ENCODE measurements at regions not wholly inside any gene's neighbourhood (a gene's known extent, or its start where the extent isn't known, plus 50 kb on each side); places are given as distances from the start of the nearest gene placed in this dataset.

GRCh38 chr12:87152841-87153528 lies 876.2 kb downstream of the C12orf50 start:
- intact Hi-C loops (cut with DNase I, micrococcal nuclease): no loop called here
- ChIA-PET POLR2A (no interaction called here), CTCF (no interaction called here)
- Histone ChIP-seq H3K27me3 (ENCODE audit: control insufficient read depth in 1 of 2, insufficient read depth in 2 of 2, low read length in 2 of 2) (no peaks in the 10 kb centered on the region), H3K27ac (ENCODE audit: low read depth in 1 of 2, low read length in 2 of 2) (no peak overlapping the region), H3K36me3 (ENCODE audit: insufficient read depth, low read length) (no peaks in the 10 kb centered on the region), H3K9me3 (ENCODE audit: control insufficient read depth in 1 of 2, insufficient read depth in 1 of 2, low read length in 2 of 2) (peaks cover 0 to 9% of the 10 kb centered on the region in 2 experiments), H3K4me3 (ENCODE audit: low read length) (no peak overlapping the region), H3K4me1 (ENCODE audit: insufficient read depth, low read length) (no peaks in the 10 kb centered on the region)
- Mint-ChIP-seq H3K27ac (no peak overlapping the region), H3K4me1 (ENCODE audit: low read depth) (no peaks in the 10 kb centered on the region), H3K36me3 (ENCODE audit: low read depth) (no peaks in the 10 kb centered on the region), H3K27me3 (no peaks in the 10 kb centered on the region), H3K4me3 (no peak overlapping the region), H3K9me3 (peaks cover 4% of the 10 kb centered on the region)
- no peak for TF ChIP-seq CTCF (IDR thresholded peaks at IDR 0.05)
- DNase-seq (no peak), ATAC-seq (ENCODE audit: poor library complexity) (no peak)

GRCh38 chr12:87152075-87152474 lies 877.1 kb downstream of the C12orf50 start:
- peaks cover 4% of the 10 kb centered on the region for H3K9me3 Mint-ChIP-seq
- no peaks in the 10 kb centered on the region for H3K4me1 ChIP-seq (ENCODE audit: insufficient read depth, low read length)
- CTCF ChIA-PET: no interaction called here
- H3K27ac Mint-ChIP-seq: no peak overlapping the region
- ATAC-seq (ENCODE audit: poor library complexity) (no peak), DNase-seq (no peak)
- H3K4me3 Mint-ChIP-seq: no peak overlapping the region
- H3K27ac ChIP-seq (ENCODE audit: low read depth in 1 of 2, low read length in 2 of 2): no peak overlapping the region
- peaks cover 0 to 5% of the 10 kb centered on the region in 2 experiments for H3K9me3 ChIP-seq (ENCODE audit: control insufficient read depth in 1 of 2, insufficient read depth in 1 of 2, low read length in 2 of 2)
- H3K4me3 ChIP-seq (ENCODE audit: low read length): no peak overlapping the region
- no peaks in the 10 kb centered on the region for H3K27me3 ChIP-seq (ENCODE audit: control insufficient read depth in 1 of 2, insufficient read depth in 2 of 2, low read length in 2 of 2)
- intact Hi-C loops (cut with DNase I, micrococcal nuclease): no loop called here
- TF ChIP-seq CTCF (IDR thresholded peaks at IDR 0.05): no peak
- H3K36me3 ChIP-seq (ENCODE audit: insufficient read depth, low read length): no peaks in the 10 kb centered on the region
- H3K27me3 Mint-ChIP-seq: no peaks in the 10 kb centered on the region
- H3K4me1 Mint-ChIP-seq (ENCODE audit: low read depth): no peaks in the 10 kb centered on the region
- POLR2A ChIA-PET: no interaction called here
- H3K36me3 Mint-ChIP-seq (ENCODE audit: low read depth): no peaks in the 10 kb centered on the region

GRCh38 chr12:87150969-87151662 lies 878.1 kb downstream of the C12orf50 start:
- intact Hi-C loops (cut with DNase I, micrococcal nuclease): no loop called here
- H3K36me3 Mint-ChIP-seq (ENCODE audit: low read depth): no peaks in the 10 kb centered on the region
- no peak overlapping the region for H3K27ac ChIP-seq (ENCODE audit: low read depth in 1 of 2, low read length in 2 of 2)
- H3K27ac Mint-ChIP-seq: no peak overlapping the region
- H3K9me3 Mint-ChIP-seq: peaks cover 4% of the 10 kb centered on the region
- H3K36me3 ChIP-seq (ENCODE audit: insufficient read depth, low read length): no peaks in the 10 kb centered on the region
- POLR2A ChIA-PET: no interaction called here
- peaks cover 0 to 5% of the 10 kb centered on the region in 2 experiments for H3K9me3 ChIP-seq (ENCODE audit: control insufficient read depth in 1 of 2, insufficient read depth in 1 of 2, low read length in 2 of 2)
- H3K4me1 Mint-ChIP-seq (ENCODE audit: low read depth): no peaks in the 10 kb centered on the region
- no peak overlapping the region for H3K4me3 Mint-ChIP-seq
- DNase-seq (no peak), ATAC-seq (ENCODE audit: poor library complexity) (no peak)
- H3K4me1 ChIP-seq (ENCODE audit: insufficient read depth, low read length): no peaks in the 10 kb centered on the region
- no peak overlapping the region for H3K4me3 ChIP-seq (ENCODE audit: low read length)
- H3K27me3 ChIP-seq (ENCODE audit: control insufficient read depth in 1 of 2, insufficient read depth in 2 of 2, low read length in 2 of 2): no peaks in the 10 kb centered on the region
- no peaks in the 10 kb centered on the region for H3K27me3 Mint-ChIP-seq
- CTCF ChIA-PET: no interaction called here
- no peak for TF ChIP-seq CTCF (IDR thresholded peaks at IDR 0.05)

Data from CD4-positive, alpha-beta T cell (primary cell).